ENCODE measurements at regions not wholly inside any gene's neighbourhood (a gene's known extent, or its start where the extent isn't known, plus 50 kb on each side); places are given as distances from the start of the nearest gene placed in this dataset.

DNA sequence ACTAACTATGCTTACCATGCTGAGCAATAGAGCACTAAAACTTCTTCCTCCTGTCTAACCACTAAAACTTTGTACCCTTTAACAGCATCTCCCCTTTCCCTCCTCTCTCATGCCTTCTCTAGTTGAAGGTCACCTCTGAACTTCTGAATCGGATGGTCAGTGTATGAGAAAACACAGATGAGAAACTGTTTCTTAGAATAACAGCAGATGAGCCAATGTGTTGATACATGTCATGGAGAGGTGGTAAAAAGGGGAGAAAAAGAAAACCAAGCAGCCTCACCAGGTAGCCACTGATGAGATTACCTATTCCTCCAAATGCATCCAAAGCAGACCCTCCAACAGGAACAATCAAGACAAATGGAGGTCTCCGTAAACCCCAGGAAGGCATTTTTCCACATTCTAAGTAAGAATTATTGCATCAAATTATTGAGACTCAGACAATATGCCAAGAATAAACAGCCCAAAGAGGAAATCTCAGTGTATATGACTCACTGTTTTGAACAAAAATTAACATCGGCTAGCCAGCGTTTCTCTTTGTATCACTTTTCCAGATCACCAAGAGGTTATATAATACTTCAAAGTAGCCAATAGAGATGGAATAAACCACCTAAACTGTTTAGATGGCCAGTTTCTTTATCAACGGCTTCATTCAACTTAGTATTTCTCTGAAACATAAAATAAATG, 793.3 kb upstream of the SOX9 start:
- no peak for TF ChIP-seq CTCF (IDR thresholded peaks at IDR 0.05; ENCODE audit: low read length)
- TF ChIP-seq EZH2 (IDR thresholded peaks at IDR 0.05; ENCODE audit: borderline replicate concordance, low read length): no peak

Data from OCI-LY1 (cell line).